Spleen (tissue), 7 donors: ENCODE measurements at regions not wholly inside any gene's neighbourhood (a gene's known extent, or its start where the extent isn't known, plus 50 kb on each side); places are given as distances from the start of the nearest gene placed in this dataset.

Experiments used
- POLR2A ChIP-seq, 3 donors: fragments of 450-650 bp; IDR thresholded peaks; one replicate each; pipeline ENCODE4 v1.5.1; 2017; ENCODE audit warnings: antibody characterized with exemption in 3 of 3, mild to moderate bottlenecking in 1 of 3
- POLR2AphosphoS5 ChIP-seq, 3 donors: sonication (generic); formaldehyde crosslinking; IDR thresholded peaks; one replicate each; pipeline ENCODE4 v1.5.1; 2017; ENCODE audit warnings: antibody characterized with exemption in 3 of 3
- TF ChIP-seq, protein P1 (sequence below), 11 experiments: fragments of 200-600 bp in 7 of 11; fragments of 450-650 bp in 4 of 11; sonication (generic) in 4 of 11; IDR thresholded peaks in 8 of 11; conservative IDR thresholded peaks in 3 of 11; 1 replicate in 7 of 11; 2 replicates in 4 of 11; pipeline versions ENCODE4 v1.4.0 to v1.8.0; 2016 to 2021; ENCODE audit warnings: antibody characterized with exemption in 11 of 11, inconsistent platforms in 4 of 11, mild to moderate bottlenecking in 1 of 11
- donor health status: DM: no; HTN: no; CAD: no; lungs with moderate emphysema.
- donor health status: DM: no; HTN: no; CAD: no.
- donor health status: DM: no; HTN: no; CAD: no.

DNA sequence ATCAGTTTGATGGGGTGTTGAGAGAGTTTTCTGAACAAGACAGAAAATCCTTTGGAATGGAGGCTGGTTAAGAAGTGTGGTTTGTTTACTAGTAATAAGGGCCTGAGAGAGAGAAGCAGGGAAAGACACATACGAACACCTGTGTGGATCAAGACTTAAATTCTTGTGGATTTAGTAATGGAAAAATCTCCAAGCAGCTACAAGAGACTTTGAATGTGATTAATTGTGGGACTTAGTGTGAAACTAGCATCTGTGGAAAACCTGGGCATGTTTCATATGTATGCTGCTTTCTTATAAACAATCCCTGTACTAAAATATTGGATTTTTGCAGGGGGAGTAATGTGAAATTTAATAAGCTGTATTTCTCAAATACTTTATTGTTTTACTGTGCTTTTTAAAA is 399.1 kb downstream of the SI start:
- TF ChIP-seq, protein P1, sequence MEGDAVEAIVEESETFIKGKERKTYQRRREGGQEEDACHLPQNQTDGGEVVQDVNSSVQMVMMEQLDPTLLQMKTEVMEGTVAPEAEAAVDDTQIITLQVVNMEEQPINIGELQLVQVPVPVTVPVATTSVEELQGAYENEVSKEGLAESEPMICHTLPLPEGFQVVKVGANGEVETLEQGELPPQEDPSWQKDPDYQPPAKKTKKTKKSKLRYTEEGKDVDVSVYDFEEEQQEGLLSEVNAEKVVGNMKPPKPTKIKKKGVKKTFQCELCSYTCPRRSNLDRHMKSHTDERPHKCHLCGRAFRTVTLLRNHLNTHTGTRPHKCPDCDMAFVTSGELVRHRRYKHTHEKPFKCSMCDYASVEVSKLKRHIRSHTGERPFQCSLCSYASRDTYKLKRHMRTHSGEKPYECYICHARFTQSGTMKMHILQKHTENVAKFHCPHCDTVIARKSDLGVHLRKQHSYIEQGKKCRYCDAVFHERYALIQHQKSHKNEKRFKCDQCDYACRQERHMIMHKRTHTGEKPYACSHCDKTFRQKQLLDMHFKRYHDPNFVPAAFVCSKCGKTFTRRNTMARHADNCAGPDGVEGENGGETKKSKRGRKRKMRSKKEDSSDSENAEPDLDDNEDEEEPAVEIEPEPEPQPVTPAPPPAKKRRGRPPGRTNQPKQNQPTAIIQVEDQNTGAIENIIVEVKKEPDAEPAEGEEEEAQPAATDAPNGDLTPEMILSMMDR (IDR thresholded peaks at IDR 0.05 in 8 of 11, conservative IDR thresholded peaks at IDR 0.05 in 3 of 11) = no peak
- TF ChIP-seq POLR2A (IDR thresholded peaks at IDR 0.05) = no peak
- no peak for TF ChIP-seq POLR2AphosphoS5 (IDR thresholded peaks at IDR 0.05)
